ENCODE measurements at regions not wholly inside any gene's neighbourhood (a gene's known extent, or its start where the extent isn't known, plus 50 kb on each side); places are given as distances from the start of the nearest gene placed in this dataset.

DNA sequence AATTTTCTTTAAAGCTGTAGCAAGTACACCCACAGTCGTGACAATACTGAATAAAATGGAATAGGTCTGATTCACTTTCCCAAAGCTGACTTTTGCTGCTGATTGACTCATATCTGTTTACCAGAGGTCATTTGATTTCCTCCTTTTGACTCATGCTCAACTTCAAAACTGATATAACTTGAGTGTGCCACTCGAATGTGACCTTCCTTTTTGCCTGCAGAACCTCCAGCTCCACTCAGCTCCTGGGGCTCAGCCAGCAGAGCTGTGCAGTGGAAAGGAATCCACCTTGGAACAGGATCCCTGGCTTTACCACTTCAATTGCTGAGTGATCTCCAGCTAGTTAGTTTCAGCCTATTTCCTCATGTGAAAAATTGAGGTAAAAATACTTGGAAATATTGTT, 84.1 kb downstream of the FEM1C start:
- TF ChIP-seq, protein P1, sequence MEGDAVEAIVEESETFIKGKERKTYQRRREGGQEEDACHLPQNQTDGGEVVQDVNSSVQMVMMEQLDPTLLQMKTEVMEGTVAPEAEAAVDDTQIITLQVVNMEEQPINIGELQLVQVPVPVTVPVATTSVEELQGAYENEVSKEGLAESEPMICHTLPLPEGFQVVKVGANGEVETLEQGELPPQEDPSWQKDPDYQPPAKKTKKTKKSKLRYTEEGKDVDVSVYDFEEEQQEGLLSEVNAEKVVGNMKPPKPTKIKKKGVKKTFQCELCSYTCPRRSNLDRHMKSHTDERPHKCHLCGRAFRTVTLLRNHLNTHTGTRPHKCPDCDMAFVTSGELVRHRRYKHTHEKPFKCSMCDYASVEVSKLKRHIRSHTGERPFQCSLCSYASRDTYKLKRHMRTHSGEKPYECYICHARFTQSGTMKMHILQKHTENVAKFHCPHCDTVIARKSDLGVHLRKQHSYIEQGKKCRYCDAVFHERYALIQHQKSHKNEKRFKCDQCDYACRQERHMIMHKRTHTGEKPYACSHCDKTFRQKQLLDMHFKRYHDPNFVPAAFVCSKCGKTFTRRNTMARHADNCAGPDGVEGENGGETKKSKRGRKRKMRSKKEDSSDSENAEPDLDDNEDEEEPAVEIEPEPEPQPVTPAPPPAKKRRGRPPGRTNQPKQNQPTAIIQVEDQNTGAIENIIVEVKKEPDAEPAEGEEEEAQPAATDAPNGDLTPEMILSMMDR (conservative IDR thresholded peaks at IDR 0.05; ENCODE audit: low read depth, low read length) = no peak
- no peak for TF ChIP-seq EZH2 (IDR thresholded peaks at IDR 0.05; ENCODE audit: borderline replicate concordance, low read depth, low read length, poor library complexity, severe bottlenecking)
- H3K36me3 ChIP-seq (ENCODE audit: insufficient read depth, low read length, poor library complexity, severe bottlenecking) = no peaks in the 10 kb centered on the region
- CTCF ChIA-PET = no interaction called here
- intact Hi-C loops (cut with micrococcal nuclease; ENCODE audit: unreplicated experiment) = no loop called here
- H3K27ac ChIP-seq (ENCODE audit: low read depth, low read length, poor library complexity, severe bottlenecking) = no peak overlapping the region
- DNase-seq (ENCODE audit: low spot score) = no peak
- H3K4me1 ChIP-seq (ENCODE audit: insufficient read depth, low read length, poor library complexity, severe bottlenecking) = peaks cover 4% of the 10 kb centered on the region
- H3K4me3 ChIP-seq (ENCODE audit: low read depth, low read length, poor library complexity, severe bottlenecking) = no peak overlapping the region
- no peaks in the 10 kb centered on the region for H3K9me3 ChIP-seq (ENCODE audit: low read depth, low read length, poor library complexity, severe bottlenecking)
- BruUV-seq (replicated peaks) = no TSS peak
- no peaks in the 10 kb centered on the region for H3K27me3 ChIP-seq (replicated peaks; ENCODE audit: insufficient read depth, low read depth, low read length, poor library complexity)
- POLR2A ChIA-PET (ENCODE audit: low non-redundant PET) = no interaction called here

DNA sequence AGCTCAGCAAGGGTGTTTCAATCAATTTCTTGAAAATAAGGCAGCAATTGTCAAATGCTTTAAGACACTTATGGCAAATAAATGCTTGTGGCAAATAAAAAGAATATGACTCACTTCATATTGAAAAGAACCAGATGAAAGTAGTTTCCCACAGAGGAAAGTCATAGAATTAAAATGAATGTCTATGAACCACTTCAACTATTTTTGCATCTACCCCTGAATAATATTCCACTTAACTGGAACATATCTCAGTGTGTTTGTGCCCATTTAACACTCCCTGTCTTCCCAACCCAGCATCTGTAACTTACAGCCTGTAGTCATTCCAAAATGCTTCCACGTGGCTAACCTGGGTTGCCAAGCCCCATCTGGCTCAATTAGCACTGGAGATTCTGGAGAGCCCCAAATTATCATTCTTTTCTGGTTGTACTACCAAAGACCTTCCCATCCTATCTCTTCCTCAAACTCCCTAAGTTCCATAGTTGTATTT, 84.7 kb downstream of the FEM1C start:
- Histone ChIP-seq H3K4me1 (ENCODE audit: insufficient read depth, low read length, poor library complexity, severe bottlenecking) (peaks cover 4% of the 10 kb centered on the region), H3K9me3 (ENCODE audit: low read depth, low read length, poor library complexity, severe bottlenecking) (no peaks in the 10 kb centered on the region), H3K36me3 (ENCODE audit: insufficient read depth, low read length, poor library complexity, severe bottlenecking) (no peaks in the 10 kb centered on the region), H3K4me3 (ENCODE audit: low read depth, low read length, poor library complexity, severe bottlenecking) (no peak overlapping the region), H3K27me3 (replicated peaks; ENCODE audit: insufficient read depth, low read depth, low read length, poor library complexity) (no peaks in the 10 kb centered on the region), H3K27ac (ENCODE audit: low read depth, low read length, poor library complexity, severe bottlenecking) (no peak overlapping the region)
- no peak for DNase-seq (ENCODE audit: low spot score)
- CTCF ChIA-PET = no interaction called here
- POLR2A ChIA-PET (ENCODE audit: low non-redundant PET) = no interaction called here
- TF ChIP-seq, protein P1 (conservative IDR thresholded peaks at IDR 0.05; ENCODE audit: low read depth, low read length) = no peak
- TF ChIP-seq EZH2 (IDR thresholded peaks at IDR 0.05; ENCODE audit: borderline replicate concordance, low read depth, low read length, poor library complexity, severe bottlenecking) = no peak
- BruUV-seq (replicated peaks) = no TSS peak
- intact Hi-C loops (cut with micrococcal nuclease; ENCODE audit: unreplicated experiment) = no loop called here

DNA sequence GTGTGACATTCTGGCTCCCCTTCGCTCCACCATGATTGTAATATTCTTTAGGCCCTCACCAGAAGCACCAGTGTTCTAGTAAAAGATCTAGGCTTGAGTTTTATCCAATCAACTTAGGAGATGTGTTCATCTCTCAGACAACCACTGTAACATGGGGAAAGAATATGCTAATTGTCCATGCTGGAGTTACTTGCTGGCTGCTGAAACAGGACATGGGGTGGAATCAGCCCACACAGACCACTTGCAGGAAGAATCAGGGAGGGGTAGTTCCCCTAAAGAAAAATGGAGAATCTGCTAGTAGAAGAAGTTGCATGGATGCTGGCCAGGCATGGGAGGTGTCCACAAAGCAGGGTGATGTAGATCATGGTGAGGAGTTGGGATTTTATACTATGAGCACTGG, 86.2 kb downstream of the FEM1C start:
- H3K4me1 ChIP-seq (ENCODE audit: insufficient read depth, low read length, poor library complexity, severe bottlenecking) = peaks cover 4% of the 10 kb centered on the region
- H3K27ac ChIP-seq (ENCODE audit: low read depth, low read length, poor library complexity, severe bottlenecking) = no peak overlapping the region
- H3K4me3 ChIP-seq (ENCODE audit: low read depth, low read length, poor library complexity, severe bottlenecking) = no peak overlapping the region
- DNase-seq (ENCODE audit: low spot score) = no peak
- no peaks in the 10 kb centered on the region for H3K9me3 ChIP-seq (ENCODE audit: low read depth, low read length, poor library complexity, severe bottlenecking)
- no TSS peak for BruUV-seq (replicated peaks)
- TF ChIP-seq, protein P1 (conservative IDR thresholded peaks at IDR 0.05; ENCODE audit: low read depth, low read length) = no peak
- TF ChIP-seq EZH2 (IDR thresholded peaks at IDR 0.05; ENCODE audit: borderline replicate concordance, low read depth, low read length, poor library complexity, severe bottlenecking) = no peak
- ChIA-PET POLR2A (ENCODE audit: low non-redundant PET) (no interaction called here), CTCF (no interaction called here)
- intact Hi-C loops (cut with micrococcal nuclease; ENCODE audit: unreplicated experiment) = no loop called here
- no peaks in the 10 kb centered on the region for H3K36me3 ChIP-seq (ENCODE audit: insufficient read depth, low read length, poor library complexity, severe bottlenecking)
- no peaks in the 10 kb centered on the region for H3K27me3 ChIP-seq (replicated peaks; ENCODE audit: insufficient read depth, low read depth, low read length, poor library complexity)
